ENCODE measurements at regions not wholly inside any gene's neighbourhood (a gene's known extent, or its start where the extent isn't known, plus 50 kb on each side); places are given as distances from the start of the nearest gene placed in this dataset.

- no peaks in the 10 kb centered on the region for H3K9me3 ChIP-seq (ENCODE audit: control insufficient read depth, low read length)
- H3K4me2 ChIP-seq (ENCODE audit: low read length, poor library complexity, severe bottlenecking): no peak overlapping the region
- H3K18ac ChIP-seq (ENCODE audit: low read depth in 1 of 2, low read length in 2 of 2): no peak overlapping the region
- peak overlapping the region; percentile 33 for H3K9ac ChIP-seq (ENCODE audit: low read length)
- H2BK15ac ChIP-seq (ENCODE audit: low read depth, poor library complexity, severe bottlenecking): no peak overlapping the region
- H2AFZ ChIP-seq (ENCODE audit: low read depth, low read length): no peak overlapping the region
- H2BK5ac ChIP-seq (ENCODE audit: low read depth, low read length, poor library complexity, severe bottlenecking): no peak overlapping the region
- no peak overlapping the region for H3K4me3 ChIP-seq (ENCODE audit: insufficient read depth in 1 of 2, low read depth in 1 of 2, low read length in 2 of 2)
- H3K4me1 ChIP-seq (ENCODE audit: control insufficient read depth, insufficient read depth, low read depth, low read length): no peaks in the 10 kb centered on the region
- H3K23ac ChIP-seq (ENCODE audit: low read length in 2 of 2): no peak overlapping the region
- H2BK120ac ChIP-seq (ENCODE audit: low read depth, low read length): no peak overlapping the region
- no peak overlapping the region for H3K27ac ChIP-seq (ENCODE audit: low read length, poor library complexity, severe bottlenecking)
- H3K79me1 ChIP-seq (replicated peaks; ENCODE audit: low read length, poor library complexity, severe bottlenecking): no peaks in the 10 kb centered on the region
- H4K8ac ChIP-seq (ENCODE audit: low read length): no peak overlapping the region
- H3K27me3 ChIP-seq (ENCODE audit: control insufficient read depth in 1 of 2, insufficient read depth in 1 of 2, low read length in 2 of 2): peaks cover 9 to 17% of the 10 kb centered on the region in 2 experiments
- no peak overlapping the region for H4K91ac ChIP-seq (ENCODE audit: low read length)
- H2AK5ac ChIP-seq (ENCODE audit: low read length, severe bottlenecking): no peak overlapping the region
- H3K36me3 ChIP-seq (ENCODE audit: control insufficient read depth in 1 of 2, insufficient read depth in 2 of 2, low read depth in 1 of 2, low read length in 2 of 2): no peaks in the 10 kb centered on the region
- peak; percentile 41 for DNase-seq
- no peak overlapping the region for H3K14ac ChIP-seq (ENCODE audit: low read length in 2 of 2)
- H2BK12ac ChIP-seq (ENCODE audit: low read length in 2 of 2): no peak overlapping the region
- H3K4ac ChIP-seq (ENCODE audit: low read depth in 1 of 2, low read length in 2 of 2): no peak overlapping the region
Measured at GRCh38 chr10:93152136-93152535, 78.4 kb downstream of the CYP26A1 start.

- no peak overlapping the region for H2AK5ac ChIP-seq (ENCODE audit: low read length, severe bottlenecking)
- H3K27ac ChIP-seq (ENCODE audit: low read length, poor library complexity, severe bottlenecking): no peak overlapping the region
- no peak overlapping the region for H2BK15ac ChIP-seq (ENCODE audit: low read depth, poor library complexity, severe bottlenecking)
- no peak overlapping the region for H3K14ac ChIP-seq (ENCODE audit: low read length in 2 of 2)
- DNase-seq: no peak
- no peak overlapping the region for H3K18ac ChIP-seq (ENCODE audit: low read depth in 1 of 2, low read length in 2 of 2)
- H3K9me3 ChIP-seq (ENCODE audit: control insufficient read depth, low read length): peaks cover 2% of the 10 kb centered on the region
- no peak overlapping the region for H2BK120ac ChIP-seq (ENCODE audit: low read depth, low read length)
- H3K79me1 ChIP-seq (replicated peaks; ENCODE audit: low read length, poor library complexity, severe bottlenecking): no peaks in the 10 kb centered on the region
- H2BK5ac ChIP-seq (ENCODE audit: low read depth, low read length, poor library complexity, severe bottlenecking): no peak overlapping the region
- H3K23ac ChIP-seq (ENCODE audit: low read length in 2 of 2): no peak overlapping the region
- no peaks in the 10 kb centered on the region for H3K4me1 ChIP-seq (ENCODE audit: control insufficient read depth, insufficient read depth, low read depth, low read length)
- H3K9ac ChIP-seq (ENCODE audit: low read length): no peak overlapping the region
- H3K36me3 ChIP-seq (ENCODE audit: control insufficient read depth in 1 of 2, insufficient read depth in 2 of 2, low read depth in 1 of 2, low read length in 2 of 2): no peaks in the 10 kb centered on the region
- H4K91ac ChIP-seq (ENCODE audit: low read length): no peak overlapping the region
- no peak overlapping the region for H2BK12ac ChIP-seq (ENCODE audit: low read length in 2 of 2)
- H3K27me3 ChIP-seq (ENCODE audit: control insufficient read depth in 1 of 2, insufficient read depth in 1 of 2, low read length in 2 of 2): peaks cover 0 to 3% of the 10 kb centered on the region in 2 experiments
- H3K4me3 ChIP-seq (ENCODE audit: insufficient read depth in 1 of 2, low read depth in 1 of 2, low read length in 2 of 2): no peak overlapping the region
- no peak overlapping the region for H3K4me2 ChIP-seq (ENCODE audit: low read length, poor library complexity, severe bottlenecking)
- H2AFZ ChIP-seq (ENCODE audit: low read depth, low read length): no peak overlapping the region
- no peak overlapping the region for H4K8ac ChIP-seq (ENCODE audit: low read length)
- H3K4ac ChIP-seq (ENCODE audit: low read depth in 1 of 2, low read length in 2 of 2): no peak overlapping the region
Measured at GRCh38 chr10:93154531-93154930, 80.8 kb downstream of the CYP26A1 start.

- H3K9ac ChIP-seq (ENCODE audit: low read length): peak overlapping the region; percentile 42
- H2BK15ac ChIP-seq (ENCODE audit: low read depth, poor library complexity, severe bottlenecking): no peak overlapping the region
- H3K27me3 ChIP-seq (ENCODE audit: control insufficient read depth in 1 of 2, insufficient read depth in 1 of 2, low read length in 2 of 2): peaks cover 0 to 2% of the 10 kb centered on the region in 2 experiments
- no peak overlapping the region for H3K4me2 ChIP-seq (ENCODE audit: low read length, poor library complexity, severe bottlenecking)
- no peaks in the 10 kb centered on the region for H3K36me3 ChIP-seq (ENCODE audit: control insufficient read depth in 1 of 2, insufficient read depth in 2 of 2, low read depth in 1 of 2, low read length in 2 of 2)
- no peak overlapping the region for H2AK5ac ChIP-seq (ENCODE audit: low read length, severe bottlenecking)
- H3K4ac ChIP-seq (ENCODE audit: low read depth in 1 of 2, low read length in 2 of 2): no peak overlapping the region
- DNase-seq: no peak
- H3K27ac ChIP-seq (ENCODE audit: low read length, poor library complexity, severe bottlenecking): no peak overlapping the region
- no peak overlapping the region for H2BK120ac ChIP-seq (ENCODE audit: low read depth, low read length)
- no peak overlapping the region for H2BK5ac ChIP-seq (ENCODE audit: low read depth, low read length, poor library complexity, severe bottlenecking)
- WGBS: 71% methylated on average over 1 of the region's 1 CpG
- H3K9me3 ChIP-seq (ENCODE audit: control insufficient read depth, low read length): peaks cover 2% of the 10 kb centered on the region
- no peak overlapping the region for H3K18ac ChIP-seq (ENCODE audit: low read depth in 1 of 2, low read length in 2 of 2)
- no peak overlapping the region for H4K91ac ChIP-seq (ENCODE audit: low read length)
- H3K14ac ChIP-seq (ENCODE audit: low read length in 2 of 2): no peak overlapping the region
- H2AFZ ChIP-seq (ENCODE audit: low read depth, low read length): no peak overlapping the region
- no peak overlapping the region for H4K8ac ChIP-seq (ENCODE audit: low read length)
- no peaks in the 10 kb centered on the region for H3K4me1 ChIP-seq (ENCODE audit: control insufficient read depth, insufficient read depth, low read depth, low read length)
- no peak overlapping the region for H3K23ac ChIP-seq (ENCODE audit: low read length in 2 of 2)
- no peaks in the 10 kb centered on the region for H3K79me1 ChIP-seq (replicated peaks; ENCODE audit: low read length, poor library complexity, severe bottlenecking)
- H2BK12ac ChIP-seq (ENCODE audit: low read length in 2 of 2): no peak overlapping the region
- no peak overlapping the region for H3K4me3 ChIP-seq (ENCODE audit: insufficient read depth in 1 of 2, low read depth in 1 of 2, low read length in 2 of 2)
Measured at GRCh38 chr10:93160140-93160539, 86.4 kb downstream of the CYP26A1 start.

- H3K27ac ChIP-seq (ENCODE audit: low read length, poor library complexity, severe bottlenecking): no peak overlapping the region
- 71% methylated on average over 7 of the region's 7 CpGs for WGBS
- H2BK120ac ChIP-seq (ENCODE audit: low read depth, low read length): no peak overlapping the region
- no peak overlapping the region for H4K8ac ChIP-seq (ENCODE audit: low read length)
- no peak overlapping the region for H3K4me2 ChIP-seq (ENCODE audit: low read length, poor library complexity, severe bottlenecking)
- no peaks in the 10 kb centered on the region for H3K79me1 ChIP-seq (replicated peaks; ENCODE audit: low read length, poor library complexity, severe bottlenecking)
- H3K9me3 ChIP-seq (ENCODE audit: control insufficient read depth, low read length): peaks cover 2% of the 10 kb centered on the region
- no peak overlapping the region for H2BK15ac ChIP-seq (ENCODE audit: low read depth, poor library complexity, severe bottlenecking)
- no peak overlapping the region for H3K23ac ChIP-seq (ENCODE audit: low read length in 2 of 2)
- H2BK5ac ChIP-seq (ENCODE audit: low read depth, low read length, poor library complexity, severe bottlenecking): no peak overlapping the region
- no peak overlapping the region for H2BK12ac ChIP-seq (ENCODE audit: low read length in 2 of 2)
- H3K4me3 ChIP-seq (ENCODE audit: insufficient read depth in 1 of 2, low read depth in 1 of 2, low read length in 2 of 2): no peak overlapping the region
- H3K14ac ChIP-seq (ENCODE audit: low read length in 2 of 2): no peak overlapping the region
- no peak overlapping the region for H2AFZ ChIP-seq (ENCODE audit: low read depth, low read length)
- H3K36me3 ChIP-seq (ENCODE audit: control insufficient read depth in 1 of 2, insufficient read depth in 2 of 2, low read depth in 1 of 2, low read length in 2 of 2): no peaks in the 10 kb centered on the region
- H3K9ac ChIP-seq (ENCODE audit: low read length): peak overlapping the region; percentile 44
- DNase-seq: peak; percentile 61
- H3K4me1 ChIP-seq (ENCODE audit: control insufficient read depth, insufficient read depth, low read depth, low read length): no peaks in the 10 kb centered on the region
- no peak overlapping the region for H3K4ac ChIP-seq (ENCODE audit: low read depth in 1 of 2, low read length in 2 of 2)
- H3K18ac ChIP-seq (ENCODE audit: low read depth in 1 of 2, low read length in 2 of 2): no peak overlapping the region
- peaks cover 0 to 6% of the 10 kb centered on the region in 2 experiments for H3K27me3 ChIP-seq (ENCODE audit: control insufficient read depth in 1 of 2, insufficient read depth in 1 of 2, low read length in 2 of 2)
- no peak overlapping the region for H2AK5ac ChIP-seq (ENCODE audit: low read length, severe bottlenecking)
- H4K91ac ChIP-seq (ENCODE audit: low read length): no peak overlapping the region
Measured at GRCh38 chr10:93160829-93161228, 87.1 kb downstream of the CYP26A1 start.

Data from mesenchymal stem cell (in vitro differentiated cells and primary cell).